ENCODE measurements at regions not wholly inside any gene's neighbourhood (a gene's known extent, or its start where the extent isn't known, plus 50 kb on each side); places are given as distances from the start of the nearest gene placed in this dataset.
"Not testable (repeated sequence)": the region's sequence is repeated elsewhere in the genome, so short reads cannot be mapped to it uniquely, and the experiment has no call there.

GRCh38 chr1:234902774-234903547 lies 225.7 kb downstream of the TOMM20 start:
- no peak for DNase-seq (ENCODE audit: low read depth in 2 of 2)

- no peak for DNase-seq (ENCODE audit: low read depth in 2 of 2)
Observed at GRCh38 chr1:234901491-234902049, 227.1 kb downstream of the TOMM20 start.

- no peak for DNase-seq (ENCODE audit: low read depth in 2 of 2)
Observed at GRCh38 chr1:234900595-234900994, 228.0 kb downstream of the TOMM20 start.

GRCh38 chr1:234899730-234900072 lies 228.9 kb downstream of the TOMM20 start:
- DNase-seq (ENCODE audit: low read depth in 2 of 2): no peak

GRCh38 chr1:234899041-234899729 lies 229.5 kb downstream of the TOMM20 start:
- DNase-seq (ENCODE audit: low read depth in 2 of 2): no peak

GRCh38 chr1:234898455-234899033 lies 230.1 kb downstream of the TOMM20 start:
- no peak for DNase-seq (ENCODE audit: low read depth in 2 of 2)

GRCh38 chr1:234897754-234898454 lies 230.7 kb downstream of the TOMM20 start:
- DNase-seq (ENCODE audit: low read depth in 2 of 2): no peak

GRCh38 chr1:234897390-234897749 lies 231.3 kb downstream of the TOMM20 start:
- no peak for DNase-seq (ENCODE audit: low read depth in 2 of 2)

- DNase-seq (ENCODE audit: low read depth in 2 of 2): no peak
Observed at GRCh38 chr1:234896477-234897389, 231.9 kb downstream of the TOMM20 start.

- peak; percentile 33 to 52 for DNase-seq (ENCODE audit: low read depth in 2 of 2)
Observed at GRCh38 chr1:234893725-234894630, 234.7 kb downstream of the TOMM20 start.

GRCh38 chr1:234893359-234893724 lies 235.3 kb downstream of the TOMM20 start:
- DNase-seq (ENCODE audit: low read depth in 2 of 2): no peak

- no peak for DNase-seq (ENCODE audit: low read depth in 2 of 2)
Observed at GRCh38 chr1:234892642-234893041, 236.0 kb downstream of the TOMM20 start.

- no peak for DNase-seq (ENCODE audit: low read depth in 2 of 2)
Observed at GRCh38 chr1:234891427-234891826, 237.2 kb downstream of the TOMM20 start.

- DNase-seq (ENCODE audit: low read depth in 2 of 2): no peak
Observed at GRCh38 chr1:234889643-234890042, 239.0 kb downstream of the TOMM20 start.

GRCh38 chr1:234888247-234888646 lies 240.4 kb downstream of the TOMM20 start:
- DNase-seq (ENCODE audit: low read depth in 2 of 2): not testable (repeated sequence)

- no peak for DNase-seq (ENCODE audit: low read depth in 2 of 2)
Observed at GRCh38 chr1:234887016-234887900, 241.4 kb downstream of the TOMM20 start.

- no peak for DNase-seq (ENCODE audit: low read depth in 2 of 2)
Observed at GRCh38 chr1:234886081-234886984, 242.3 kb downstream of the TOMM20 start.

- DNase-seq (ENCODE audit: low read depth in 2 of 2): no peak
Observed at GRCh38 chr1:234885601-234886000, 243.0 kb downstream of the TOMM20 start.
